Lower leg skin (tissue), 4 donors: ENCODE measurements at regions not wholly inside any gene's neighbourhood (a gene's known extent, or its start where the extent isn't known, plus 50 kb on each side); places are given as distances from the start of the nearest gene placed in this dataset.

Source experiments
- DNase-seq, 2 donors: peaks; one replicate each; pipeline ENCODE4 v3.0.0-alpha.2; 2019; ENCODE audit warnings: low spot score in 2 of 2
- H3K4me3 ChIP-seq: fragments of 200-600 bp; sonication (generic); 2 replicates; pipeline ENCODE4 v1.5.1; 2017; ENCODE audit warnings: mild to moderate bottlenecking, low read depth; ENCODE audit not compliant: poor library complexity, severe bottlenecking
- CTCF ChIP-seq, 3 donors: fragments of 450-650 bp; IDR thresholded peaks; one replicate each; pipeline ENCODE4 v1.5.1; 2016; ENCODE audit warnings: antibody characterized with exemption in 3 of 3, mild to moderate bottlenecking in 3 of 3, moderate library complexity in 2 of 3
- POLR2A ChIP-seq, 2 donors: fragments of 450-650 bp; IDR thresholded peaks; one replicate each; pipeline ENCODE4 v1.6.1; 2016 to 2017; ENCODE audit warnings: antibody characterized with exemption in 2 of 2, mild to moderate bottlenecking in 1 of 2, moderate library complexity in 1 of 2
- WGBS, 2 donors: methylation state at CpG; one replicate each; pipeline ENCODE4 v1.1.5; 2018; 5-methylcytosine and 5-hydroxymethylcytosine counted together
- intact Hi-C: fragments of 100-400 bp; cut with DNase I; formaldehyde crosslinking; loops from one replicate; pipeline ENCODE4 v1.15.0; 2023; ENCODE audit warnings: low total_unique reads

GRCh38 chr3:31137718-31138465 is 243.4 kb upstream of the GADL1 start:
- intact Hi-C loops, result no loop called here
- WGBS, 2 donors, result 69 to 79% methylated on average over 4 of the region's 4 CpGs
- no peak overlapping the region for H3K4me3 ChIP-seq
- TF ChIP-seq POLR2A (IDR thresholded peaks at IDR 0.05), result no peak
- TF ChIP-seq CTCF (IDR thresholded peaks at IDR 0.05), result no peak
- DNase-seq, result no peak

- intact Hi-C loops, result no loop called here
- no peak overlapping the region for H3K4me3 ChIP-seq
- no peak for DNase-seq
- no peak for TF ChIP-seq POLR2A (IDR thresholded peaks at IDR 0.05)
- TF ChIP-seq CTCF (IDR thresholded peaks at IDR 0.05), result no peak
Observed at GRCh38 chr3:31140470-31140869, 246.0 kb upstream of the GADL1 start.

- H3K4me3 ChIP-seq, result no peak overlapping the region
- TF ChIP-seq POLR2A (IDR thresholded peaks at IDR 0.05) (no peak), CTCF (IDR thresholded peaks at IDR 0.05) (no peak)
- DNase-seq, result no peak
- intact Hi-C loops, result no loop called here
Observed at GRCh38 chr3:31142139-31142538, 247.7 kb upstream of the GADL1 start.

GRCh38 chr3:31142543-31142942 is 248.1 kb upstream of the GADL1 start:
- H3K4me3 ChIP-seq, result no peak overlapping the region
- TF ChIP-seq CTCF (IDR thresholded peaks at IDR 0.05) (no peak), POLR2A (IDR thresholded peaks at IDR 0.05) (no peak)
- intact Hi-C loops, result no loop called here
- WGBS, 2 donors, result 82 to 92% methylated on average over 3 of the region's 3 CpGs
- DNase-seq, result no peak

- no peak overlapping the region for H3K4me3 ChIP-seq
- intact Hi-C loops, result no loop called here
- 57 to 76% methylated on average over 1 of the region's 1 CpG for WGBS, 2 donors
- TF ChIP-seq CTCF (IDR thresholded peaks at IDR 0.05), result no peak
- TF ChIP-seq POLR2A (IDR thresholded peaks at IDR 0.05), result no peak
- no peak for DNase-seq
Observed at GRCh38 chr3:31145062-31145461, 250.6 kb upstream of the GADL1 start.

GRCh38 chr3:31147550-31147949 is 253.1 kb upstream of the GADL1 start:
- no peak overlapping the region for H3K4me3 ChIP-seq
- intact Hi-C loops, result no loop called here
- 94 to 96% methylated on average over 2 of the region's 2 CpGs for WGBS, 2 donors
- no peak for DNase-seq
- TF ChIP-seq CTCF (IDR thresholded peaks at IDR 0.05) (no peak), POLR2A (IDR thresholded peaks at IDR 0.05) (no peak)
